SK-N-SH (cell line): ENCODE measurements at regions not wholly inside any gene's neighbourhood (a gene's known extent, or its start where the extent isn't known, plus 50 kb on each side); places are given as distances from the start of the nearest gene placed in this dataset.

ENCODE experiments used
- CTCF ChIA-PET: fragments of 300-600, 350-600 bp; formaldehyde crosslinking; extraction: SDS; loops from one replicate; lab custom pipeline; 2021; lab: Yijun Ruan, JAX
- POLR2A ChIA-PET: fragments of 350-600 bp; sonication (Branson Sonifier 250); formaldehyde crosslinking; extraction: SDS; loops from one replicate; lab custom pipeline; 2020; ENCODE audit warnings: antibody characterized with exemption, inconsistent platforms; lab: Yijun Ruan, JAX
- DNase-seq: peaks from one replicate; pipeline ENCODE4 v3.0.0; 2012
- H2AFZ ChIP-seq: fragments of 200-600 bp; sonication (generic); 2 replicates; pipeline ENCODE4 v1.8.1; 2016; ENCODE audit warnings: antibody characterized with exemption, mild to moderate bottlenecking, low read depth
- H3F3A ChIP-seq: fragments of 200-600 bp; sonication (generic); replicated peaks from 2 replicates; pipeline ENCODE3; 2016; ENCODE audit warnings: antibody characterized with exemption, mild to moderate bottlenecking; ENCODE audit not compliant: insufficient read depth
- H3K27ac ChIP-seq, 2 experiments: fragments of 200-500 bp in 1 of 2; fragments of 200-600 bp in 1 of 2; sonication (Bioruptor generic) in 1 of 2; sonication (generic), shearing (Covaris generic) in 1 of 2; 2 replicates each; pipeline versions ENCODE4 v1.5.1 to v1.6.1; 2014 to 2016; ENCODE audit warnings: low read depth in 2 of 2, inconsistent platforms in 1 of 2, low read length in 1 of 2, mild to moderate bottlenecking in 1 of 2, mixed read lengths in 1 of 2
- H3K27me3 ChIP-seq: fragments of 200-600 bp; sonication (generic), shearing (Covaris generic); 2 replicates; pipeline ENCODE4 v1.6.1; 2016; ENCODE audit warnings: mixed run types; ENCODE audit not compliant: insufficient read depth
- H3K36me3 ChIP-seq, 2 experiments: fragments of 200-500 bp in 1 of 2; fragments of 200-600 bp in 1 of 2; sonication (Bioruptor generic) in 1 of 2; sonication (generic) in 1 of 2; replicated peaks in 1 of 2; 2 replicates each; pipeline versions ENCODE3 to v1.5.1; 2014 to 2016; ENCODE audit warnings: low read length in 1 of 2, mild to moderate bottlenecking in 1 of 2; ENCODE audit not compliant: insufficient read depth in 2 of 2, control insufficient read depth in 1 of 2
- H3K4me1 ChIP-seq, 2 experiments: fragments of 200-500 bp in 1 of 2; fragments of 200-600 bp in 1 of 2; sonication (Bioruptor generic) in 1 of 2; sonication (generic), shearing (Covaris generic) in 1 of 2; 2 replicates each; pipeline versions ENCODE4 v1.5.1 to v1.6.1; 2014 to 2016; ENCODE audit warnings: low read depth in 1 of 2, low read length in 1 of 2, mixed run types in 1 of 2; ENCODE audit not compliant: insufficient read depth in 2 of 2, control insufficient read depth in 1 of 2
- H3K4me2 ChIP-seq: fragments of 200-600 bp; sonication (generic), shearing (Covaris generic); 2 replicates; pipeline ENCODE4 v1.6.1; 2017; ENCODE audit warnings: mixed run types
- H3K4me3 ChIP-seq, 2 experiments: fragments of 200-500 bp in 1 of 2; fragments of 200-600 bp in 1 of 2; sonication (Bioruptor generic) in 1 of 2; sonication (generic), shearing (Covaris generic) in 1 of 2; 2 replicates each; pipeline versions ENCODE4 v1.5.1 to v1.8.1; 2014 to 2016; ENCODE audit warnings: low read depth in 2 of 2, inconsistent platforms in 1 of 2, low read length in 1 of 2, mild to moderate bottlenecking in 1 of 2, mixed read lengths in 1 of 2, moderate library complexity in 1 of 2
- H3K79me2 ChIP-seq: fragments of 200-600 bp; sonication (generic); 2 replicates; pipeline ENCODE4 v1.8.1; 2017; ENCODE audit warnings: mild to moderate bottlenecking; ENCODE audit not compliant: insufficient read depth
- H3K9ac ChIP-seq: fragments of 200-600 bp; sonication (generic); 2 replicates; pipeline ENCODE4 v1.6.1; 2017; ENCODE audit warnings: mixed run types
- H3K9me2 ChIP-seq: fragments of 200-600 bp; sonication (generic); 2 replicates; pipeline ENCODE4 v1.6.1; 2017; ENCODE audit warnings: mixed run types
- H3K9me3 ChIP-seq: fragments of 200-600 bp; sonication (generic); 2 replicates; pipeline ENCODE4 v1.6.1; 2017; ENCODE audit warnings: mixed run types, mild to moderate bottlenecking, moderate library complexity
- H4K20me1 ChIP-seq: fragments of 200-600 bp; sonication (generic); 2 replicates; pipeline ENCODE4 v1.6.1; 2017; ENCODE audit warnings: mild to moderate bottlenecking, mixed run types; ENCODE audit not compliant: insufficient read depth
- EP300 ChIP-seq, 2 experiments: IDR thresholded peaks; 2 replicates each; pipeline versions ENCODE4 v1.4.0 to v1.6.1; 2012; ENCODE audit warnings: borderline replicate concordance in 1 of 2, low read depth in 1 of 2, low read length in 1 of 2
- FOSL2 ChIP-seq: IDR thresholded peaks from 2 replicates; pipeline ENCODE4 v1.4.0; 2012; ENCODE audit warnings: low read depth, mild to moderate bottlenecking, moderate library complexity, borderline replicate concordance
- MEF2A ChIP-seq: IDR thresholded peaks from 2 replicates; pipeline ENCODE4 v1.4.0; 2012; ENCODE audit warnings: low read depth, borderline replicate concordance
- MXI1 ChIP-seq: IDR thresholded peaks from 2 replicates; pipeline ENCODE4 v1.6.1; 2012; ENCODE audit warnings: mild to moderate bottlenecking, low read depth, low read length, improper control_type of control experiment
- RXRA ChIP-seq: IDR thresholded peaks from 2 replicates; pipeline ENCODE4 v1.4.0; 2012; ENCODE audit warnings: low read depth, mild to moderate bottlenecking, borderline replicate concordance
- SIN3A ChIP-seq: IDR thresholded peaks from 2 replicates; pipeline ENCODE4 v1.6.1; 2012; ENCODE audit warnings: low read depth, mild to moderate bottlenecking, low read length, moderate library complexity, borderline replicate concordance
- TAF1 ChIP-seq: IDR thresholded peaks from 2 replicates; pipeline ENCODE4 v1.6.1; 2012; ENCODE audit warnings: low read depth, mild to moderate bottlenecking, low read length, moderate library complexity, borderline replicate concordance
- WGBS: methylation state at CpG from one replicate; pipeline ENCODE4 v1.1.6; 2017; ENCODE audit warnings: low lambda C conversion rate; 5-methylcytosine and 5-hydroxymethylcytosine counted together
- TF ChIP-seq, protein P1 (sequence below): IDR thresholded peaks from 2 replicates; pipeline ENCODE4 v1.6.1; 2012; ENCODE audit warnings: mild to moderate bottlenecking, low read depth, low read length, moderate library complexity
- TF ChIP-seq, protein P2 (sequence below): fragments of 150-350 bp; IDR thresholded peaks from 2 replicates; pipeline ENCODE4 v1.6.1; 2016; ENCODE audit warnings: mild to moderate bottlenecking, low read depth, low read length
- TF ChIP-seq, protein P3 (sequence below): IDR thresholded peaks from 2 replicates; pipeline ENCODE4 v1.4.0; 2012; ENCODE audit warnings: low read depth
- TF ChIP-seq, protein P4 (sequence below): IDR thresholded peaks from 2 replicates; pipeline ENCODE4; 2012

DNA sequence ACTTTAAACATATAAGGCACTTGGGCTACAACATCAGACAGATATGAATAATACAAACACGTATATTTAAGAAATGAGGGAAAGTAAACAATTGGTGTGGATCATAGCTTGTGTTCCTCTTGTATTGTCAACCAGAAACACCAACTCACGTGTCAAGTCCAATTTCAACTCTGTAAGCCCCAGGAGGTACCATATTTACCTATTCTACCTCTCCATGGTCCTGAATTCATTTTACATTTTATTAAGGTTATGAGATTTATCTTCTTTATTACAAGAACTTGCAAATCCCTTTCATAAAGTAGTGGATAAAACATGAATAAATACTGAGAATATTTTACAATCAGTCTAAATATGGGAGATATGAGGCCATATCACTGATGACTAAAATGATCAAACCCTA, 501.6 kb downstream of the MAT2B start:
- Histone ChIP-seq H3K4me2 (no peak overlapping the region), H3F3A (no peaks in the 10 kb centered on the region), H3K36me3 (no peaks in the 10 kb centered on the region), H4K20me1 (no peaks in the 10 kb centered on the region), H2AFZ (no peak overlapping the region), H3K27ac (no peak overlapping the region), H3K9me2 (no peaks in the 10 kb centered on the region), H3K4me1 (no peaks in the 10 kb centered on the region), H3K9ac (no peak overlapping the region), H3K9me3 (no peaks in the 10 kb centered on the region), H3K79me2 (no peaks in the 10 kb centered on the region), H3K4me3 (no peak overlapping the region), H3K27me3 (no peaks in the 10 kb centered on the region)
- TF ChIP-seq, protein P1, sequence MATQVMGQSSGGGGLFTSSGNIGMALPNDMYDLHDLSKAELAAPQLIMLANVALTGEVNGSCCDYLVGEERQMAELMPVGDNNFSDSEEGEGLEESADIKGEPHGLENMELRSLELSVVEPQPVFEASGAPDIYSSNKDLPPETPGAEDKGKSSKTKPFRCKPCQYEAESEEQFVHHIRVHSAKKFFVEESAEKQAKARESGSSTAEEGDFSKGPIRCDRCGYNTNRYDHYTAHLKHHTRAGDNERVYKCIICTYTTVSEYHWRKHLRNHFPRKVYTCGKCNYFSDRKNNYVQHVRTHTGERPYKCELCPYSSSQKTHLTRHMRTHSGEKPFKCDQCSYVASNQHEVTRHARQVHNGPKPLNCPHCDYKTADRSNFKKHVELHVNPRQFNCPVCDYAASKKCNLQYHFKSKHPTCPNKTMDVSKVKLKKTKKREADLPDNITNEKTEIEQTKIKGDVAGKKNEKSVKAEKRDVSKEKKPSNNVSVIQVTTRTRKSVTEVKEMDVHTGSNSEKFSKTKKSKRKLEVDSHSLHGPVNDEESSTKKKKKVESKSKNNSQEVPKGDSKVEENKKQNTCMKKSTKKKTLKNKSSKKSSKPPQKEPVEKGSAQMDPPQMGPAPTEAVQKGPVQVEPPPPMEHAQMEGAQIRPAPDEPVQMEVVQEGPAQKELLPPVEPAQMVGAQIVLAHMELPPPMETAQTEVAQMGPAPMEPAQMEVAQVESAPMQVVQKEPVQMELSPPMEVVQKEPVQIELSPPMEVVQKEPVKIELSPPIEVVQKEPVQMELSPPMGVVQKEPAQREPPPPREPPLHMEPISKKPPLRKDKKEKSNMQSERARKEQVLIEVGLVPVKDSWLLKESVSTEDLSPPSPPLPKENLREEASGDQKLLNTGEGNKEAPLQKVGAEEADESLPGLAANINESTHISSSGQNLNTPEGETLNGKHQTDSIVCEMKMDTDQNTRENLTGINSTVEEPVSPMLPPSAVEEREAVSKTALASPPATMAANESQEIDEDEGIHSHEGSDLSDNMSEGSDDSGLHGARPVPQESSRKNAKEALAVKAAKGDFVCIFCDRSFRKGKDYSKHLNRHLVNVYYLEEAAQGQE: peak; percentile 67; the same call in 1 of the 2 replicates
- no peak for TF ChIP-seq FOSL2
- no peak for DNase-seq
- ChIA-PET POLR2A (no interaction called here), CTCF (interaction anchor here (0.8 kb wide), 1 partner anchor 8 kb away, joined by 3 read pairs; no protein-coding TSS in a partner anchor)
- WGBS: 50% methylated on average over 2 of the region's 2 CpGs

DNA sequence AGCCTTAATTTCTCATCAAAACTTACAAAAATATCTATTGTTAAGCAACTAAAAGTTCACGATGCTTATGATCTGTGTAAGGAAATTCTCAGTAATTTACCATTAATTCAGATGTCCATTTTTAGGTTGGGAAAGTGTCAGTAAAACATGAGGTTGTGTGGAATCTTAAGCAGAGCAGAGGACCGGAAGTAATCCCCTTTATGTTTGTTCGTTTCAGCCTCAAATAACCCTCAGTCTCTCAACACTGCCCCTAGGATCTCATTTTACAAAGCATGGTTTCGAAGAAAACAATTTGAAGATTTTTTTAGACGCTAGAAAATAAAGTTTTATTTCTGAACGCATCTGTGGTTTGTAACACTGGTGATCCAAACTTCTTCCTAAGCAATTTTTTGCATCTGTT, 504.2 kb downstream of the MAT2B start:
- no peaks in the 10 kb centered on the region; a peak in 1 of 4 replicates for H3K4me1 ChIP-seq
- POLR2A ChIA-PET: no interaction called here
- CTCF ChIA-PET: no interaction called here
- no peak overlapping the region for H3K27ac ChIP-seq
- H2AFZ ChIP-seq: no peak overlapping the region
- H3K27me3 ChIP-seq: no peaks in the 10 kb centered on the region
- H4K20me1 ChIP-seq: no peaks in the 10 kb centered on the region
- H3K79me2 ChIP-seq: no peaks in the 10 kb centered on the region
- H3K9me2 ChIP-seq: no peaks in the 10 kb centered on the region
- H3K9me3 ChIP-seq: no peaks in the 10 kb centered on the region
- no peak overlapping the region for H3K4me2 ChIP-seq
- H3K4me3 ChIP-seq: no peak overlapping the region
- no peak for TF ChIP-seq SIN3A
- TF ChIP-seq, protein P2, sequence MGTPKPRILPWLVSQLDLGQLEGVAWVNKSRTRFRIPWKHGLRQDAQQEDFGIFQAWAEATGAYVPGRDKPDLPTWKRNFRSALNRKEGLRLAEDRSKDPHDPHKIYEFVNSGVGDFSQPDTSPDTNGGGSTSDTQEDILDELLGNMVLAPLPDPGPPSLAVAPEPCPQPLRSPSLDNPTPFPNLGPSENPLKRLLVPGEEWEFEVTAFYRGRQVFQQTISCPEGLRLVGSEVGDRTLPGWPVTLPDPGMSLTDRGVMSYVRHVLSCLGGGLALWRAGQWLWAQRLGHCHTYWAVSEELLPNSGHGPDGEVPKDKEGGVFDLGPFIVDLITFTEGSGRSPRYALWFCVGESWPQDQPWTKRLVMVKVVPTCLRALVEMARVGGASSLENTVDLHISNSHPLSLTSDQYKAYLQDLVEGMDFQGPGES: no peak
- TF ChIP-seq MXI1: no peak
- H3F3A ChIP-seq: no peaks in the 10 kb centered on the region
- WGBS: 72% methylated on average over 6 of the region's 6 CpGs
- DNase-seq: no peak
- H3K36me3 ChIP-seq: no peaks in the 10 kb centered on the region
- H3K9ac ChIP-seq: no peak overlapping the region

DNA sequence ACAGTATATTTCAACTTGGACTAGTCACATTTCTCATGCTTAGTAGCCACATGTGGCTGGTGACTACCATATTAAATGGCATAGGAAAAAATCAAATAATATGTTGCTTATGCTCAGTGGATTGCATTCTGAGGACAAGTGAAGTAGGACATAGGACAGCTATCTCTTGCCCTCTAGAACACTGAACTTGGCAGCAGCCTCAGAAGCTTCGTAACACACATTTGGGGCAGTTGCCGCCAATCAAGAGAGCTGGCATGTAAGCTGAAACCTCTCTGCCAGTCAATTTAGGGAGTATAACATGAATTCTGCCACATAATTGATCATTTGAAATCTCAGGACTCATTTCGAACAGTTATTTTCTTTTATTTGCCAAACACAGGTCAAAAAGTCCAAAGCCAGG, 505.5 kb downstream of the MAT2B start:
- no peaks in the 10 kb centered on the region for H3K27me3 ChIP-seq
- H3K36me3 ChIP-seq: no peaks in the 10 kb centered on the region
- no peaks in the 10 kb centered on the region for H4K20me1 ChIP-seq
- H3K9me2 ChIP-seq: no peaks in the 10 kb centered on the region
- no peaks in the 10 kb centered on the region; a peak in 1 of 4 replicates for H3K4me1 ChIP-seq
- no peaks in the 10 kb centered on the region for H3F3A ChIP-seq
- H3K9ac ChIP-seq: no peak overlapping the region
- ChIA-PET POLR2A (no interaction called here), CTCF (interaction anchor here (1.1 kb wide), 1 partner anchor 1449 kb away, joined by 3 read pairs; no protein-coding TSS in a partner anchor)
- H3K4me2 ChIP-seq: no peak overlapping the region
- H3K4me3 ChIP-seq: no peak overlapping the region
- H2AFZ ChIP-seq: no peak overlapping the region
- WGBS: 59% methylated on average over 3 of the region's 3 CpGs
- H3K79me2 ChIP-seq: no peaks in the 10 kb centered on the region
- no peak overlapping the region for H3K27ac ChIP-seq
- H3K9me3 ChIP-seq: no peaks in the 10 kb centered on the region
- DNase-seq: no peak
- TF ChIP-seq RXRA: no peak
- TF ChIP-seq, protein P3, sequence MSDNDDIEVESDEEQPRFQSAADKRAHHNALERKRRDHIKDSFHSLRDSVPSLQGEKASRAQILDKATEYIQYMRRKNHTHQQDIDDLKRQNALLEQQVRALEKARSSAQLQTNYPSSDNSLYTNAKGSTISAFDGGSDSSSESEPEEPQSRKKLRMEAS: no peak
- TF ChIP-seq, protein P1: no peak
- TF ChIP-seq MEF2A: no peak
- TF ChIP-seq TAF1: no peak
- TF ChIP-seq, protein P4, sequence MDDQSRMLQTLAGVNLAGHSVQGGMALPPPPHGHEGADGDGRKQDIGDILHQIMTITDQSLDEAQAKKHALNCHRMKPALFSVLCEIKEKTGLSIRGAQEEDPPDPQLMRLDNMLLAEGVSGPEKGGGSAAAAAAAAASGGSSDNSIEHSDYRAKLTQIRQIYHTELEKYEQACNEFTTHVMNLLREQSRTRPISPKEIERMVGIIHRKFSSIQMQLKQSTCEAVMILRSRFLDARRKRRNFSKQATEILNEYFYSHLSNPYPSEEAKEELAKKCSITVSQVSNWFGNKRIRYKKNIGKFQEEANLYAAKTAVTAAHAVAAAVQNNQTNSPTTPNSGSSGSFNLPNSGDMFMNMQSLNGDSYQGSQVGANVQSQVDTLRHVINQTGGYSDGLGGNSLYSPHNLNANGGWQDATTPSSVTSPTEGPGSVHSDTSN: no peak
- no peak for TF ChIP-seq EP300 (IDR thresholded peaks at IDR 0.05; ENCODE audit: borderline replicate concordance in 1 of 2, low read depth in 1 of 2, low read length in 1 of 2)
